CD4-positive, alpha-beta T cell (primary cell): ENCODE measurements at regions not wholly inside any gene's neighbourhood (a gene's known extent, or its start where the extent isn't known, plus 50 kb on each side); places are given as distances from the start of the nearest gene placed in this dataset.
"Not testable (repeated sequence)": the region's sequence is repeated elsewhere in the genome, so short reads cannot be mapped to it uniquely, and the experiment has no call there.

ENCODE experiments used
- ATAC-seq: fragments of 200-7000 bp; cut with Tn5 transposase; one replicate; pipeline ENCODE4 v1.10.0; 2022; ENCODE audit warnings: mild to moderate bottlenecking; ENCODE audit not compliant: poor library complexity
- CTCF ChIA-PET: fragments of 350-600 bp; sonication (Branson Sonifier 250); formaldehyde crosslinking; loops from one replicate; lab custom pipeline; 2021; ENCODE audit warnings: antibody characterized with exemption, inconsistent platforms; lab: Charles Lee
- POLR2A ChIA-PET: fragments of 350-600 bp; sonication (Branson Sonifier 250); formaldehyde crosslinking; loops from one replicate; lab custom pipeline; 2021; ENCODE audit warnings: antibody characterized with exemption, inconsistent platforms; lab: Charles Lee
- DNase-seq, 14 experiments: peaks; one replicate each; pipeline ENCODE4 v3.0.0-alpha.2; 2013 to 2020; ENCODE audit warnings: mixed read lengths in 2 of 14
- H3K27ac ChIP-seq, 2 donors: one replicate each; pipeline versions ENCODE4 v1.5.1 to v1.7.0; 2013; ENCODE audit warnings: low read length in 2 of 2, low read depth in 1 of 2, mild to moderate bottlenecking in 1 of 2
- H3K27me3 ChIP-seq, 2 experiments: 1 replicate in 1 of 2; 2 replicates in 1 of 2; pipeline versions ENCODE4 v1.6.1 to v1.7.0; 2013; ENCODE audit warnings: low read length in 2 of 2, control low read depth in 1 of 2, mild to moderate bottlenecking in 1 of 2, moderate library complexity in 1 of 2; ENCODE audit not compliant: insufficient read depth in 2 of 2, control insufficient read depth in 1 of 2
- H3K36me3 ChIP-seq: one replicate; pipeline ENCODE4 v1.6.1; 2013; ENCODE audit warnings: low read length, control low read depth; ENCODE audit not compliant: insufficient read depth
- H3K4me1 ChIP-seq: one replicate; pipeline ENCODE4 v1.6.1; 2013; ENCODE audit warnings: low read length, control low read depth; ENCODE audit not compliant: insufficient read depth
- H3K4me3 ChIP-seq: one replicate; pipeline ENCODE4 v1.5.1; 2013; ENCODE audit warnings: mild to moderate bottlenecking, low read length, moderate library complexity
- H3K9me3 ChIP-seq, 2 experiments: 1 replicate in 1 of 2; 2 replicates in 1 of 2; pipeline versions ENCODE4 v1.6.1 to v1.7.0; 2013; ENCODE audit warnings: low read length in 2 of 2, mild to moderate bottlenecking in 2 of 2, control low read depth in 1 of 2, moderate library complexity in 1 of 2; ENCODE audit not compliant: control insufficient read depth in 1 of 2, insufficient read depth in 1 of 2
- H3K27ac Mint-ChIP-seq: one replicate; pipeline ENCODE4 v1.8.0; 2020; ENCODE audit warnings: mixed read lengths
- H3K27me3 Mint-ChIP-seq: one replicate; pipeline ENCODE4 v1.8.0; 2021; ENCODE audit warnings: mixed read lengths
- H3K36me3 Mint-ChIP-seq: one replicate; pipeline ENCODE4 v1.8.0; 2021; ENCODE audit warnings: low read depth, mixed read lengths
- H3K4me1 Mint-ChIP-seq: one replicate; pipeline ENCODE4 v1.8.0; 2021; ENCODE audit warnings: low read depth, mixed read lengths
- H3K4me3 Mint-ChIP-seq: one replicate; pipeline ENCODE4 v1.8.0; 2020; ENCODE audit warnings: mild to moderate bottlenecking, mixed read lengths
- H3K9me3 Mint-ChIP-seq: one replicate; pipeline ENCODE4 v1.8.0; 2020; ENCODE audit warnings: mixed read lengths
- CTCF ChIP-seq: fragments of 200-600 bp; IDR thresholded peaks from one replicate; pipeline ENCODE4 v1.8.0; 2022; ENCODE audit warnings: antibody characterized with exemption, mild to moderate bottlenecking
- intact Hi-C, 2 experiments: fragments of 100-400 bp; cut with DNase I in 1 of 2; cut with micrococcal nuclease in 1 of 2; formaldehyde crosslinking; loops; one replicate each; pipeline versions ENCODE4 v1.15.1 to v1.9.0; 2023 to 2025; cut with DNase I, micrococcal nuclease

GRCh38 chr3:80338366-80338765 lies 570.6 kb upstream of the ROBO1 start:
- TF ChIP-seq CTCF = no peak

GRCh38 chr3:80334534-80334933 lies 566.7 kb upstream of the ROBO1 start:
- intact Hi-C loops = no loop called here
- Mint-ChIP-seq H3K27ac (no peak overlapping the region), H3K36me3 (no peaks in the 10 kb centered on the region), H3K9me3 (peaks cover 9% of the 10 kb centered on the region), H3K27me3 (no peaks in the 10 kb centered on the region), H3K4me3 (no peak overlapping the region), H3K4me1 (no peaks in the 10 kb centered on the region)
- Histone ChIP-seq H3K27ac (no peak overlapping the region), H3K4me3 (no peak overlapping the region), H3K36me3 (no peaks in the 10 kb centered on the region), H3K9me3 (peaks cover 0 to 15% of the 10 kb centered on the region in 2 experiments), H3K27me3 (no peaks in the 10 kb centered on the region), H3K4me1 (no peaks in the 10 kb centered on the region)
- no peak for TF ChIP-seq CTCF
- ATAC-seq (no peak), DNase-seq (no peak)
- ChIA-PET POLR2A (no interaction called here), CTCF (no interaction called here)

More at GRCh38 chr3:80338366-80338765, 570.6 kb upstream of the ROBO1 start:
- H3K27ac ChIP-seq = no peak overlapping the region
- no peaks in the 10 kb centered on the region for H3K36me3 ChIP-seq
- H3K4me1 ChIP-seq = no peaks in the 10 kb centered on the region
- peaks cover 15% of the 10 kb centered on the region for H3K9me3 Mint-ChIP-seq
- intact Hi-C loops = no loop called here
- no peaks in the 10 kb centered on the region for H3K4me1 Mint-ChIP-seq
- H3K27ac Mint-ChIP-seq = no peak overlapping the region
- ATAC-seq (no peak), DNase-seq (no peak)
- CTCF ChIA-PET = no interaction called here
- no peaks in the 10 kb centered on the region for H3K27me3 ChIP-seq
- H3K36me3 Mint-ChIP-seq = no peaks in the 10 kb centered on the region
- H3K4me3 Mint-ChIP-seq = no peak overlapping the region
- no peak overlapping the region for H3K4me3 ChIP-seq
- no peaks in the 10 kb centered on the region for H3K27me3 Mint-ChIP-seq
- peaks cover 0 to 15% of the 10 kb centered on the region in 2 experiments for H3K9me3 ChIP-seq
- POLR2A ChIA-PET = no interaction called here

- ATAC-seq (no peak), DNase-seq (no peak)
- H3K4me1 ChIP-seq = no peaks in the 10 kb centered on the region
- Mint-ChIP-seq H3K4me3 (no peak overlapping the region), H3K4me1 (no peaks in the 10 kb centered on the region), H3K27ac (no peak overlapping the region), H3K27me3 (no peaks in the 10 kb centered on the region), H3K9me3 (peaks cover 13% of the 10 kb centered on the region), H3K36me3 (no peaks in the 10 kb centered on the region)
- intact Hi-C loops = no loop called here
- H3K27ac ChIP-seq = no peak overlapping the region
- H3K9me3 ChIP-seq = no peaks in the 10 kb centered on the region
- CTCF ChIA-PET = no interaction called here
- TF ChIP-seq CTCF = no peak
- H3K27me3 ChIP-seq = no peaks in the 10 kb centered on the region
- H3K4me3 ChIP-seq = no peak overlapping the region
- POLR2A ChIA-PET = no interaction called here
- H3K36me3 ChIP-seq = no peaks in the 10 kb centered on the region
Measured at GRCh38 chr3:80331494-80332170, 563.8 kb upstream of the ROBO1 start.

GRCh38 chr3:80314541-80314940 lies 546.7 kb upstream of the ROBO1 start:
- H3K36me3 ChIP-seq, H3K27me3 Mint-ChIP-seq, H3K4me1 Mint-ChIP-seq, H3K27ac ChIP-seq, DNase-seq, H3K27me3 ChIP-seq, H3K36me3 Mint-ChIP-seq, H3K4me3 ChIP-seq, CTCF ChIA-PET, intact Hi-C loops, H3K4me3 Mint-ChIP-seq, H3K27ac Mint-ChIP-seq, H3K4me1 ChIP-seq, ATAC-seq, POLR2A ChIA-PET: not testable (repeated sequence)
- H3K9me3 Mint-ChIP-seq = peaks cover 19% of the 10 kb centered on the region
- H3K9me3 ChIP-seq = peaks cover 3 to 20% of the 10 kb centered on the region in 2 experiments
